PC-3 (cell line): ENCODE measurements at regions not wholly inside any gene's neighbourhood (a gene's known extent, or its start where the extent isn't known, plus 50 kb on each side); places are given as distances from the start of the nearest gene placed in this dataset.

ENCODE experiments used
- ATAC-seq: fragments of 200-7000 bp; cut with Tn5 transposase; 2 replicates; pipeline ENCODE4 v1.9.1; 2020; ENCODE audit warnings: mild to moderate bottlenecking, moderate library complexity
- BruUV-seq: library from RNA; stranded (reverse); fragments of 400-500 nt; replicated peaks from 2 replicates; lab custom pipeline; 2021; lab: Mats Ljungman, UMichigan
- CTCF ChIA-PET: fragments of 300-600 bp; sonication (Branson Sonifier 250); formaldehyde crosslinking; loops from one replicate; lab custom pipeline; 2022; ENCODE audit warnings: antibody characterized with exemption; lab: Charles Lee
- POLR2A ChIA-PET: fragments of 300-600 bp; sonication (Branson Sonifier 250); formaldehyde crosslinking; loops from one replicate; lab custom pipeline; 2022; ENCODE audit warnings: antibody characterized with exemption; ENCODE audit not compliant: unreplicated experiment; lab: Charles Lee
- DNase-seq: peaks from one replicate; pipeline ENCODE4 v3.0.0-alpha.2; 2015
- H2AFZ ChIP-seq: fragments of 300-600 bp; sonication (generic); 2 replicates; pipeline ENCODE4 v1.6.0; 2016; ENCODE audit warnings: antibody characterized with exemption, low read length
- H3F3A ChIP-seq: fragments of 300-600 bp; sonication (generic); one replicate; pipeline ENCODE4 v1.6.0; 2017; ENCODE audit warnings: antibody characterized with exemption, low read length, control low read depth, mild to moderate bottlenecking; ENCODE audit not compliant: unreplicated experiment
- H3K27ac ChIP-seq: fragments of 300-600 bp; sonication (generic); 2 replicates; pipeline ENCODE4 v1.5.1; 2016; ENCODE audit warnings: mild to moderate bottlenecking, low read length
- H3K27me3 ChIP-seq: fragments of 300-600 bp; sonication (generic); 2 replicates; pipeline ENCODE4 v1.6.1; 2016; ENCODE audit warnings: low read length, mixed read lengths
- H3K36me3 ChIP-seq: fragments of 300-600 bp; sonication (generic); 2 replicates; pipeline ENCODE4 v1.6.1; 2016; ENCODE audit warnings: low read depth, mixed run types, low read length, mixed read lengths
- H3K4me1 ChIP-seq: fragments of 300-600 bp; sonication (generic); 2 replicates; pipeline ENCODE4 v1.5.1; 2016; ENCODE audit warnings: low read length; ENCODE audit not compliant: insufficient read depth
- H3K4me2 ChIP-seq: fragments of 300-600 bp; sonication (generic); 2 replicates; pipeline ENCODE4 v1.6.0; 2016; ENCODE audit warnings: low read length
- H3K4me3 ChIP-seq: fragments of 300-600 bp; sonication (generic); 2 replicates; pipeline ENCODE4 v1.5.1; 2016; ENCODE audit warnings: mild to moderate bottlenecking, low read length, mixed read lengths
- H3K79me2 ChIP-seq: fragments of 300-600 bp; sonication (generic); 2 replicates; pipeline ENCODE4 v1.6.1; 2017; ENCODE audit warnings: low read length, mixed read lengths
- H3K9ac ChIP-seq: fragments of 300-600 bp; sonication (generic); 2 replicates; pipeline ENCODE4 v1.6.0; 2016; ENCODE audit warnings: mild to moderate bottlenecking, low read length
- H3K9me2 ChIP-seq: fragments of 300-600 bp; sonication (generic); replicated peaks from 2 replicates; pipeline ENCODE4 v1.6.1; 2016; ENCODE audit warnings: mixed run types, low read length, mixed read lengths
- H3K9me3 ChIP-seq: fragments of 300-600 bp; sonication (generic); 2 replicates; pipeline ENCODE4 v1.6.1; 2016; ENCODE audit warnings: low read length, mixed read lengths
- H4K20me1 ChIP-seq: fragments of 300-600 bp; sonication (generic); 2 replicates; pipeline ENCODE4 v1.6.1; 2016; ENCODE audit warnings: low read length, mixed read lengths
- CTCF ChIP-seq: fragments of 300-600 bp; sonication (generic); conservative IDR thresholded peaks from 2 replicates; pipeline ENCODE4 v1.5.1; 2017; ENCODE audit warnings: antibody characterized with exemption, low read depth, mild to moderate bottlenecking, low read length
- EZH2 ChIP-seq: fragments of 300-600 bp; sonication (generic); IDR thresholded peaks from one replicate; pipeline ENCODE4 v1.6.1; 2017; ENCODE audit warnings: antibody characterized with exemption, mild to moderate bottlenecking, low read length; ENCODE audit not compliant: unreplicated experiment
- EZH2phosphoT487 ChIP-seq: fragments of 300-600 bp; sonication (generic); IDR thresholded peaks from 2 replicates; pipeline ENCODE4 v1.6.1; 2018; ENCODE audit warnings: mild to moderate bottlenecking, antibody characterized with exemption, low read length, borderline replicate concordance
- intact Hi-C: fragments of 100-400 bp; cut with micrococcal nuclease; formaldehyde crosslinking; loops from 2 replicates; pipeline ENCODE4 v1.9.0; 2023

GRCh38 chr3:90011596-90011995 lies 904.2 kb downstream of the EPHA3 start:
- no peaks in the 10 kb centered on the region for H3K9me2 ChIP-seq
- peak overlapping the region; percentile 17; the same call in 1 of the 2 replicates for H3K4me2 ChIP-seq
- no peak overlapping the region for H3K27ac ChIP-seq
- no peaks in the 10 kb centered on the region for H4K20me1 ChIP-seq
- no peak for TF ChIP-seq EZH2
- TF ChIP-seq EZH2phosphoT487, result no peak
- no peak for TF ChIP-seq CTCF
- H3K27me3 ChIP-seq, result no peaks in the 10 kb centered on the region; the same call in 1 of the 2 replicates
- ChIA-PET POLR2A (no interaction called here), CTCF (no interaction called here)
- H3K36me3 ChIP-seq, result no peaks in the 10 kb centered on the region
- no TSS peak for BruUV-seq
- H3K4me3 ChIP-seq, result no peak overlapping the region
- intact Hi-C loops, result no loop called here
- no peaks in the 10 kb centered on the region for H3K79me2 ChIP-seq
- no peaks in the 10 kb centered on the region for H3K9me3 ChIP-seq
- DNase-seq, result no peak
- H3F3A ChIP-seq, result no peaks in the 10 kb centered on the region
- peak overlapping the region; percentile 41; the same call in 1 of the 2 replicates for H2AFZ ChIP-seq
- H3K9ac ChIP-seq, result no peak overlapping the region
- no peak for ATAC-seq
- peaks cover 15% of the 10 kb centered on the region for H3K4me1 ChIP-seq

GRCh38 chr3:90011996-90012395 lies 904.6 kb downstream of the EPHA3 start:
- DNase-seq (no peak), ATAC-seq (no peak)
- H3K27ac ChIP-seq, result no peak overlapping the region
- H3K79me2 ChIP-seq, result no peaks in the 10 kb centered on the region
- no peaks in the 10 kb centered on the region for H3F3A ChIP-seq
- peaks cover 19% of the 10 kb centered on the region for H3K4me1 ChIP-seq
- H3K9me3 ChIP-seq, result no peaks in the 10 kb centered on the region
- H2AFZ ChIP-seq, result no peak overlapping the region
- ChIA-PET CTCF (no interaction called here), POLR2A (no interaction called here)
- no peaks in the 10 kb centered on the region for H3K9me2 ChIP-seq
- no peak for TF ChIP-seq CTCF
- no peak for TF ChIP-seq EZH2
- TF ChIP-seq EZH2phosphoT487, result no peak
- BruUV-seq, result no TSS peak
- H3K4me2 ChIP-seq, result no peak overlapping the region
- no peak overlapping the region for H3K9ac ChIP-seq
- intact Hi-C loops, result no loop called here
- no peaks in the 10 kb centered on the region; the same call in 1 of the 2 replicates for H3K27me3 ChIP-seq
- no peaks in the 10 kb centered on the region for H4K20me1 ChIP-seq
- no peaks in the 10 kb centered on the region for H3K36me3 ChIP-seq
- no peak overlapping the region for H3K4me3 ChIP-seq

GRCh38 chr3:90015688-90016356 lies 908.4 kb downstream of the EPHA3 start:
- no peak overlapping the region for H3K9ac ChIP-seq
- CTCF ChIA-PET, result no interaction called here
- H3F3A ChIP-seq, result no peaks in the 10 kb centered on the region
- no peaks in the 10 kb centered on the region for H4K20me1 ChIP-seq
- intact Hi-C loops, result no loop called here
- no peak for TF ChIP-seq EZH2
- no peak for TF ChIP-seq EZH2phosphoT487
- TF ChIP-seq CTCF, result no peak
- peak overlapping the region; percentile 29 for H3K27ac ChIP-seq
- POLR2A ChIA-PET, result no interaction called here
- H3K79me2 ChIP-seq, result no peaks in the 10 kb centered on the region
- H3K9me3 ChIP-seq, result no peaks in the 10 kb centered on the region
- peaks cover 19% of the 10 kb centered on the region for H3K4me1 ChIP-seq
- H3K4me2 ChIP-seq, result peak overlapping the region; percentile 58
- ATAC-seq (peak; percentile 88), DNase-seq (peak; percentile 79)
- peak overlapping the region; percentile 16; the same call in 1 of the 2 replicates for H3K4me3 ChIP-seq
- BruUV-seq, result no TSS peak
- 0 out of 2 replicates have a peak overlapping the region, but pooled peaks have one; percentile 1 for H2AFZ ChIP-seq
- no peaks in the 10 kb centered on the region for H3K9me2 ChIP-seq
- no peaks in the 10 kb centered on the region; the same call in 1 of the 2 replicates for H3K27me3 ChIP-seq
- no peaks in the 10 kb centered on the region for H3K36me3 ChIP-seq
